Transverse colon (tissue), 4 donors: ENCODE measurements at regions not wholly inside any gene's neighbourhood (a gene's known extent, or its start where the extent isn't known, plus 50 kb on each side); places are given as distances from the start of the nearest gene placed in this dataset.
A peak's percentile ranks its signal among the peaks of the same experiment; 100 is the strongest.

ENCODE experiments used
- DNase-seq: peaks from one replicate; pipeline ENCODE4 v3.0.0-alpha.2; 2019
- H3K27ac ChIP-seq, 4 donors: fragments of 200-600 bp; sonication (generic); 2 replicates each; pipeline ENCODE4 v1.5.1; 2016 to 2018; ENCODE audit warnings: inconsistent platforms in 4 of 4
- H3K27me3 ChIP-seq: fragments of 200-600 bp; sonication (generic); 2 replicates; pipeline ENCODE4 v1.5.1; 2017; ENCODE audit warnings: inconsistent platforms
- H3K36me3 ChIP-seq, 4 donors: fragments of 200-600 bp; sonication (generic); 2 replicates each; pipeline ENCODE4 v1.5.1; 2017 to 2019; ENCODE audit warnings: inconsistent platforms in 4 of 4
- H3K4me1 ChIP-seq, 4 donors: fragments of 200-600 bp; sonication (generic); 2 replicates each; pipeline ENCODE4 v1.5.1; 2017 to 2020; ENCODE audit warnings: inconsistent platforms in 4 of 4
- H3K4me3 ChIP-seq, 4 donors: fragments of 200-600 bp; sonication (generic); 1 replicate in 1 of 4; 2 replicates in 3 of 4; pipeline versions ENCODE4 v1.5.1 to v1.6.1; 2017 to 2019; ENCODE audit warnings: inconsistent platforms in 4 of 4
- H3K9me3 ChIP-seq, 2 donors: fragments of 200-600 bp; sonication (generic); 2 replicates each; pipeline ENCODE4 v1.5.1; 2017 to 2019; ENCODE audit warnings: inconsistent platforms in 2 of 2
- CTCF ChIP-seq, 5 experiments: fragments of 200-600 bp in 3 of 5; fragments of 450-650 bp in 2 of 5; sonication (generic) in 3 of 5; IDR thresholded peaks; 1 replicate in 2 of 5; 2 replicates in 3 of 5; pipeline ENCODE4 v1.5.1; 2016 to 2017; ENCODE audit warnings: antibody characterized with exemption in 5 of 5, inconsistent platforms in 3 of 5, mild to moderate bottlenecking in 2 of 5, moderate library complexity in 1 of 5
- EP300 ChIP-seq: sonication (generic); formaldehyde crosslinking; IDR thresholded peaks from one replicate; pipeline ENCODE4 v1.6.1; 2017; ENCODE audit warnings: antibody characterized with exemption, low read depth
- POLR2A ChIP-seq: fragments of 450-650 bp; IDR thresholded peaks from one replicate; pipeline ENCODE4 v1.6.1; 2016; ENCODE audit warnings: antibody characterized with exemption, mild to moderate bottlenecking, moderate library complexity
- POLR2AphosphoS5 ChIP-seq, 3 donors: sonication (generic); formaldehyde crosslinking; IDR thresholded peaks; one replicate each; pipeline ENCODE4 v1.6.1; 2016; ENCODE audit warnings: antibody characterized with exemption in 3 of 3
- WGBS, 2 donors: methylation state at CpG; one replicate each; pipeline ENCODE4 v1.1.5; 2018; ENCODE audit warnings: low coverage in 1 of 2; 5-methylcytosine and 5-hydroxymethylcytosine counted together
- in situ Hi-C, 4 donors: fragments of 200-750 bp; cut with MboI; loops; one replicate each; pipeline versions ENCODE4 v1.15.0 to v1.15.1; 2017; ENCODE audit warnings: low sequenced_read_pairs in 3 of 4, low pct_ligation_motif_present in 1 of 4, low pct_unique_long_range_greater_than_20kb in 1 of 4
- intact Hi-C: fragments of 100-400 bp; cut with DNase I; formaldehyde crosslinking; loops from one replicate; pipeline ENCODE4 v1.15.1; 2023; ENCODE audit warnings: low total_unique reads

- no peaks in the 10 kb centered on the region for H3K27me3 ChIP-seq
- no peaks in the 10 kb centered on the region for H3K9me3 ChIP-seq
- in situ Hi-C loops, result no loop called here
- intact Hi-C loops, result loop anchor here (10.0 kb wide), 1 partner anchor 1608 kb away; the partner anchor contains the start of genes GLB1L and STK16
- TF ChIP-seq CTCF (IDR thresholded peaks at IDR 0.05), result no peak
- no peak for TF ChIP-seq POLR2AphosphoS5 (IDR thresholded peaks at IDR 0.05)
- TF ChIP-seq POLR2A, result no peak
- no peak for TF ChIP-seq EP300
- 71 to 84% methylated on average over 2 to 9 of the region's 9 CpGs for whole genome bisulfite sequencing, 2 donors
- H3K4me1 ChIP-seq, result peaks cover 0 to 15% (median 2%) of the 10 kb centered on the region in 4 donors
- no peak overlapping the region for H3K27ac ChIP-seq
- H3K36me3 ChIP-seq, result no peaks in the 10 kb centered on the region
- H3K4me3 ChIP-seq, result no peak overlapping the region
- no peak for DNase-seq
Observed at GRCh38 chr2:217636991-217637561, 365.7 kb downstream of the TNS1 start.

GRCh38 chr2:217636578-217636977 lies 366.2 kb downstream of the TNS1 start:
- Histone ChIP-seq H3K27me3 (no peaks in the 10 kb centered on the region), H3K36me3 (no peaks in the 10 kb centered on the region), H3K27ac (no peak overlapping the region), H3K9me3 (no peaks in the 10 kb centered on the region), H3K4me3 (no peak overlapping the region), H3K4me1 (peaks cover 0 to 16% (median 4%) of the 10 kb centered on the region in 4 donors)
- intact Hi-C loops, result loop anchor here (10.0 kb wide), 1 partner anchor 1608 kb away; the partner anchor contains the start of genes GLB1L and STK16
- DNase-seq, result no peak
- WGBS, 2 donors, result 76% methylated on average over 5 of the region's 5 CpGs; no CpG with 5 or more reads in 1 of the 2 donors
- TF ChIP-seq POLR2A (no peak), CTCF (IDR thresholded peaks at IDR 0.05) (no peak), POLR2AphosphoS5 (IDR thresholded peaks at IDR 0.05) (no peak), EP300 (no peak)
- in situ Hi-C loops, result no loop called here

GRCh38 chr2:217634871-217635270 lies 367.9 kb downstream of the TNS1 start:
- Histone ChIP-seq H3K4me3 (no peak overlapping the region), H3K36me3 (no peaks in the 10 kb centered on the region), H3K4me1 (peaks cover 0 to 17% (median 4%) of the 10 kb centered on the region in 4 donors), H3K27ac (no peak overlapping the region), H3K27me3 (no peaks in the 10 kb centered on the region), H3K9me3 (no peaks in the 10 kb centered on the region)
- intact Hi-C loops, result loop anchor here (10.0 kb wide), 1 partner anchor 1610 kb away; the partner anchor contains the start of genes GLB1L and STK16
- in situ Hi-C loops, result no loop called here
- no peak for TF ChIP-seq POLR2A
- TF ChIP-seq EP300, result no peak
- no peak for TF ChIP-seq CTCF (IDR thresholded peaks at IDR 0.05)
- TF ChIP-seq POLR2AphosphoS5 (IDR thresholded peaks at IDR 0.05), result no peak
- DNase-seq, result no peak
- 42 to 60% methylated on average over 1 of the region's 1 CpG for WGBS, 2 donors

- in situ Hi-C loops (no loop called here), intact Hi-C loops (loop anchor here (10.0 kb wide), 1 partner anchor 1613 kb away; the partner anchor contains the start of genes GLB1L and STK16)
- WGBS, 2 donors, result 58% methylated on average over 1 of the region's 1 CpG; no CpG with 5 or more reads in 1 of the 2 donors
- peak; percentile 42 to 47 (median 45) for TF ChIP-seq POLR2AphosphoS5 (IDR thresholded peaks at IDR 0.05)
- no peak for TF ChIP-seq POLR2A
- Histone ChIP-seq H3K4me1 (peaks cover 0 to 29% (median 4%) of the 10 kb centered on the region in 4 donors), H3K36me3 (no peaks in the 10 kb centered on the region), H3K9me3 (no peaks in the 10 kb centered on the region), H3K27me3 (no peaks in the 10 kb centered on the region), H3K27ac (peak overlapping the region in 3 of 4 donors; percentile 40 to 64 (median 56)), H3K4me3 (no peak overlapping the region)
- peak; percentile 44 for DNase-seq
Observed at GRCh38 chr2:217632043-217632442, 370.8 kb downstream of the TNS1 start.
